ENCODE measurements at regions not wholly inside any gene's neighbourhood (a gene's known extent, or its start where the extent isn't known, plus 50 kb on each side); places are given as distances from the start of the nearest gene placed in this dataset.
"Not testable (repeated sequence)": the region's sequence is repeated elsewhere in the genome, so short reads cannot be mapped to it uniquely, and the experiment has no call there.

- ATAC-seq (no peak), DNase-seq (no peak)
Observed at GRCh38 chr10:9510626-9511025, 1456.1 kb downstream of the GATA3 start.

GRCh38 chr10:9515922-9516321 is 1461.4 kb downstream of the GATA3 start:
- ATAC-seq = no peak
- DNase-seq = no peak

- no peak for ATAC-seq
- DNase-seq = no peak
Observed at GRCh38 chr10:9535744-9536143, 1481.3 kb downstream of the GATA3 start.

- DNase-seq (no peak), ATAC-seq (no peak)
Observed at GRCh38 chr10:9545073-9545472, 1472.6 kb upstream of the CELF2 start.

GRCh38 chr10:9547936-9548904 is 1469.5 kb upstream of the CELF2 start:
- DNase-seq (no peak), ATAC-seq (no peak)

GRCh38 chr10:9550810-9551209 is 1466.9 kb upstream of the CELF2 start:
- ATAC-seq (no peak), DNase-seq (no peak)

- no peak for DNase-seq
- no peak for ATAC-seq
Observed at GRCh38 chr10:9554321-9554720, 1463.4 kb upstream of the CELF2 start.

- ATAC-seq = no peak
- no peak for DNase-seq
Observed at GRCh38 chr10:9560976-9561375, 1456.7 kb upstream of the CELF2 start.

- no peak for DNase-seq
- ATAC-seq = no peak
Observed at GRCh38 chr10:9561821-9562505, 1455.7 kb upstream of the CELF2 start.

- no peak for DNase-seq
- no peak for ATAC-seq
Observed at GRCh38 chr10:9577746-9578145, 1439.9 kb upstream of the CELF2 start.

GRCh38 chr10:9579110-9579705 is 1438.5 kb upstream of the CELF2 start:
- ATAC-seq (no peak), DNase-seq (no peak)

- DNase-seq, ATAC-seq: not testable (repeated sequence)
Observed at GRCh38 chr10:9582803-9583202, 1434.9 kb upstream of the CELF2 start.

- DNase-seq = no peak
- ATAC-seq = no peak
Observed at GRCh38 chr10:9596368-9596920, 1421.2 kb upstream of the CELF2 start.

GRCh38 chr10:9602998-9603397 is 1414.7 kb upstream of the CELF2 start:
- DNase-seq (no peak), ATAC-seq (no peak)

GRCh38 chr10:9603972-9604371 is 1413.7 kb upstream of the CELF2 start:
- DNase-seq (no peak), ATAC-seq (no peak)

GRCh38 chr10:9605231-9605630 is 1412.4 kb upstream of the CELF2 start:
- ATAC-seq = no peak
- DNase-seq = no peak

GRCh38 chr10:9608602-9609001 is 1409.1 kb upstream of the CELF2 start:
- DNase-seq (no peak), ATAC-seq (no peak)

GRCh38 chr10:9613338-9614075 is 1404.2 kb upstream of the CELF2 start:
- no peak for DNase-seq
- ATAC-seq = no peak

GRCh38 chr10:9615189-9615588 is 1402.5 kb upstream of the CELF2 start:
- ATAC-seq (no peak), DNase-seq (no peak)

- DNase-seq (no peak), ATAC-seq (no peak)
Observed at GRCh38 chr10:9621216-9621615, 1396.5 kb upstream of the CELF2 start.

GRCh38 chr10:9625304-9625703 is 1392.4 kb upstream of the CELF2 start:
- DNase-seq (no peak), ATAC-seq (no peak)

- ATAC-seq (no peak), DNase-seq (no peak)
Observed at GRCh38 chr10:9634466-9634865, 1383.2 kb upstream of the CELF2 start.

Measured in stimulated activated naive CD8-positive, alpha-beta T cell treated with anti-CD3 and anti-CD28 coated beads, Interleukin-15, Interleukin-2, amounts not matched to agents 100 U/mL and 50 U/mL, for 24 hours (primary cell).